Activated CD4-positive, alpha-beta T cell treated with anti-CD3 and anti-CD28 coated beads for 24 hours (primary cell): ENCODE measurements at regions not wholly inside any gene's neighbourhood (a gene's known extent, or its start where the extent isn't known, plus 50 kb on each side); places are given as distances from the start of the nearest gene placed in this dataset.

ENCODE experiments used
- DNase-seq, 2 donors: peaks; one replicate each; pipeline ENCODE4 v3.0.0-alpha.2; 2020; ENCODE audit warnings: low read depth in 2 of 2

GRCh38 chr1:38464071-38464661 lies 395.4 kb downstream of the RRAGC start:
- DNase-seq: no peak

- no peak for DNase-seq
These were observed 396.5 kb downstream of the RRAGC start for GRCh38 chr1:38463074-38463473.

- no peak for DNase-seq
These were observed 403.1 kb downstream of the RRAGC start for GRCh38 chr1:38456531-38456876.

GRCh38 chr1:38455829-38456530 lies 403.6 kb downstream of the RRAGC start:
- DNase-seq: no peak

GRCh38 chr1:38454749-38455441 lies 404.7 kb downstream of the RRAGC start:
- no peak for DNase-seq

- DNase-seq: no peak
These were observed 405.3 kb downstream of the RRAGC start for GRCh38 chr1:38454236-38454635.

GRCh38 chr1:38452246-38452645 lies 405.7 kb upstream of the POU3F1 start:
- no peak for DNase-seq

GRCh38 chr1:38451541-38451993 lies 405.0 kb upstream of the POU3F1 start:
- no peak for DNase-seq

- DNase-seq: no peak
These were observed 402.3 kb upstream of the POU3F1 start for GRCh38 chr1:38448893-38449292.

- no peak for DNase-seq
These were observed 400.3 kb upstream of the POU3F1 start for GRCh38 chr1:38446936-38447335.

GRCh38 chr1:38444770-38445442 lies 398.3 kb upstream of the POU3F1 start:
- DNase-seq: no peak

GRCh38 chr1:38444311-38444710 lies 397.7 kb upstream of the POU3F1 start:
- no peak for DNase-seq

- no peak for DNase-seq
These were observed 393.8 kb upstream of the POU3F1 start for GRCh38 chr1:38440402-38440801.

- DNase-seq: no peak
These were observed 390.2 kb upstream of the POU3F1 start for GRCh38 chr1:38436749-38437148.

GRCh38 chr1:38436006-38436405 lies 389.4 kb upstream of the POU3F1 start:
- DNase-seq: no peak

GRCh38 chr1:38433084-38433722 lies 386.6 kb upstream of the POU3F1 start:
- DNase-seq: no peak

- DNase-seq: no peak
These were observed 385.2 kb upstream of the POU3F1 start for GRCh38 chr1:38431535-38432376.

GRCh38 chr1:38430949-38431348 lies 384.4 kb upstream of the POU3F1 start:
- no peak for DNase-seq

- DNase-seq: no peak
These were observed 378.1 kb upstream of the POU3F1 start for GRCh38 chr1:38424677-38425076.

- no peak for DNase-seq
These were observed 374.1 kb upstream of the POU3F1 start for GRCh38 chr1:38420666-38421065.
